GM18861 (cell line): ENCODE measurements at regions not wholly inside any gene's neighbourhood (a gene's known extent, or its start where the extent isn't known, plus 50 kb on each side); places are given as distances from the start of the nearest gene placed in this dataset.
"Not testable (repeated sequence)": the region's sequence is repeated elsewhere in the genome, so short reads cannot be mapped to it uniquely, and the experiment has no call there.

Experiments
- ATAC-seq: cut with Tn5 transposase; IDR thresholded peaks from one replicate; pipeline ENCODE4 v1.9.1; 2021; ENCODE audit not compliant: unreplicated experiment

- not testable (repeated sequence) for ATAC-seq
These were observed 268.1 kb upstream of the GRM3 start for GRCh38 chr7:86375602-86376001.

GRCh38 chr7:86372262-86372661 lies 271.4 kb upstream of the GRM3 start:
- no peak for ATAC-seq

GRCh38 chr7:86366946-86367345 lies 276.8 kb upstream of the GRM3 start:
- no peak for ATAC-seq

- ATAC-seq, result not testable (repeated sequence)
These were observed 303.3 kb upstream of the GRM3 start for GRCh38 chr7:86340407-86340806.

- ATAC-seq, result no peak
These were observed 304.7 kb upstream of the GRM3 start for GRCh38 chr7:86339051-86339450.

- ATAC-seq, result no peak
These were observed 314.8 kb upstream of the GRM3 start for GRCh38 chr7:86328801-86329433.

- no peak for ATAC-seq
These were observed 316.9 kb upstream of the GRM3 start for GRCh38 chr7:86326847-86327246.

- ATAC-seq, result no peak
These were observed 322.8 kb upstream of the GRM3 start for GRCh38 chr7:86320889-86321288.

- ATAC-seq, result no peak
These were observed 323.4 kb upstream of the GRM3 start for GRCh38 chr7:86320341-86320740.

- no peak for ATAC-seq
These were observed 329.9 kb upstream of the GRM3 start for GRCh38 chr7:86313842-86314241.

GRCh38 chr7:86301301-86301700 lies 342.4 kb upstream of the GRM3 start:
- no peak for ATAC-seq

GRCh38 chr7:86295526-86295925 lies 348.2 kb upstream of the GRM3 start:
- ATAC-seq, result no peak

GRCh38 chr7:86282014-86282682 lies 361.6 kb upstream of the GRM3 start:
- no peak for ATAC-seq

GRCh38 chr7:86280150-86280549 lies 363.6 kb upstream of the GRM3 start:
- no peak for ATAC-seq

- ATAC-seq, result no peak
These were observed 380.9 kb upstream of the GRM3 start for GRCh38 chr7:86262781-86263180.

- ATAC-seq, result no peak
These were observed 385.8 kb upstream of the GRM3 start for GRCh38 chr7:86257894-86258293.

GRCh38 chr7:86252406-86252805 lies 391.3 kb upstream of the GRM3 start:
- ATAC-seq, result no peak

GRCh38 chr7:86248977-86249376 lies 394.7 kb upstream of the GRM3 start:
- ATAC-seq, result no peak

- ATAC-seq, result no peak
These were observed 400.5 kb upstream of the GRM3 start for GRCh38 chr7:86243171-86243570.

GRCh38 chr7:86226191-86226590 lies 417.5 kb upstream of the GRM3 start:
- ATAC-seq, result no peak

- ATAC-seq, result no peak
These were observed 420.9 kb upstream of the GRM3 start for GRCh38 chr7:86222806-86223205.

GRCh38 chr7:86214734-86215133 lies 429.0 kb upstream of the GRM3 start:
- no peak for ATAC-seq

GRCh38 chr7:86212976-86213375 lies 430.7 kb upstream of the GRM3 start:
- ATAC-seq, result no peak
